ENCODE measurements at regions not wholly inside any gene's neighbourhood (a gene's known extent, or its start where the extent isn't known, plus 50 kb on each side); places are given as distances from the start of the nearest gene placed in this dataset.

DNA sequence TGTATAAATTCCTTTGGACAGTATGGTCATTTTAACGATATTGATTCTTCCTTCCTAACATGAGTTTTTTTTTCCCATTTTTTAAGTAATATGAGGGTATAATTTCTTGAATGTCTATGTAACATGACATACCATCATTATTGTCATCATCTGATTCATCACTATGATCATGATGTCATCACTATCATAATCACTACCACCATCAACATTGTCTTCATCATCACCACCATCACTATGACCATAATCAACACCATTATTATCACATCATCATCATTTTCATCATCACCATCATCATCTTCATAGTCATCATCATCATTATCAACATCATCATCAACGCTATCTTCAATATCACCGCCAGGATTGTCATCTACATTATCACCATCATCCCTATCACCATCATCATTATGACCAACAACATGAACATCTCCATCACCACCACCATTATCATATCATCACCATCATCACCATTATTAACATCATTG lies 1377.2 kb downstream of the CDY2B start:
- H3K36me3 ChIP-seq, result no peaks in the 10 kb centered on the region
- no peaks in the 10 kb centered on the region for H3K9me3 ChIP-seq
- intact Hi-C loops (cut with DNase I), result no loop called here
- no peak overlapping the region for H3K4me3 ChIP-seq
- no peaks in the 10 kb centered on the region for H3K4me1 ChIP-seq
- no peak for DNase-seq
- no peak overlapping the region for H3K27ac ChIP-seq
- ATAC-seq, result no peak
- no peak for TF ChIP-seq CTCF (IDR thresholded peaks at IDR 0.05)
- TF ChIP-seq POLR2A (IDR thresholded peaks at IDR 0.05), result no peak
- WGBS (ENCODE audit: insufficient coverage, low coverage, low lambda C conversion rate, missing lambda C conversion rate), result no CpG with 5 or more reads among the region's 3 CpGs
- no peaks in the 10 kb centered on the region for H3K27me3 ChIP-seq

GRCh38 chrY:16490706-16491105 lies 1389.3 kb downstream of the CDY2B start:
- H3K27me3 ChIP-seq, result no peaks in the 10 kb centered on the region
- H3K9me3 ChIP-seq, result no peaks in the 10 kb centered on the region
- H3K4me3 ChIP-seq, result no peak overlapping the region
- DNase-seq, result no peak
- WGBS (ENCODE audit: insufficient coverage, low coverage, low lambda C conversion rate, missing lambda C conversion rate), result no CpG with 5 or more reads among the region's 3 CpGs
- no peaks in the 10 kb centered on the region for H3K4me1 ChIP-seq
- intact Hi-C loops (cut with DNase I), result no loop called here
- no peak overlapping the region for H3K27ac ChIP-seq
- TF ChIP-seq CTCF (IDR thresholded peaks at IDR 0.05) (no peak), POLR2A (IDR thresholded peaks at IDR 0.05) (no peak)
- H3K36me3 ChIP-seq, result no peaks in the 10 kb centered on the region
- ATAC-seq, result no peak

DNA sequence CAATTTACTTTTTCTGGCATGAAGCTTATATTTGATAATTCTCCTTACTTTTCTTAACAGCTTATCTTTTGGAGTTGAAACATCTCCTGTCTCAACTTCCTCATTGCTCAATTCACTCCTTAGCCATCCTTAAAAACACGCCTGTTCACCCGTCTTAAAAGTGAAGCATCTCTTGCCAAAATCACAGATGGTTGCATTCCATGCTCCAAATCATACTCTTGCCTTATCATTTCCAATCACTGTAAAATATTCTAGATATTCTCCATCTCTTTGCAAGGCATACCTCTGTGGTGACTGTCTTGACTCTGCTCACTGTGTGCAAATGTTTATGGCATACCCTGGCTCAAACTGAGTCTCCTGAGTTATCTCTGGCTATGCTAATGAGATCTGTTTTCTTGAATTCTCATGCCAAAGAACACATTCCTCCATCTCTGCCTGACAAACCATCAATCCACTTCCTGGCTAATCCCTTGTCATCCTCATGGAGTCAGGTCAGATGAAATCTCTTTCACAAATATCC lies 1393.3 kb downstream of the CDY2B start:
- TF ChIP-seq POLR2A (IDR thresholded peaks at IDR 0.05) (no peak), CTCF (IDR thresholded peaks at IDR 0.05) (no peak)
- ATAC-seq (no peak), DNase-seq (no peak)
- WGBS (ENCODE audit: insufficient coverage, low coverage, low lambda C conversion rate, missing lambda C conversion rate), result no CpG with 5 or more reads among the region's 2 CpGs
- no peaks in the 10 kb centered on the region for H3K4me1 ChIP-seq
- no peaks in the 10 kb centered on the region for H3K27me3 ChIP-seq
- H3K9me3 ChIP-seq, result no peaks in the 10 kb centered on the region
- no peak overlapping the region for H3K4me3 ChIP-seq
- H3K36me3 ChIP-seq, result no peaks in the 10 kb centered on the region
- H3K27ac ChIP-seq, result no peak overlapping the region
- intact Hi-C loops (cut with DNase I), result no loop called here

DNA sequence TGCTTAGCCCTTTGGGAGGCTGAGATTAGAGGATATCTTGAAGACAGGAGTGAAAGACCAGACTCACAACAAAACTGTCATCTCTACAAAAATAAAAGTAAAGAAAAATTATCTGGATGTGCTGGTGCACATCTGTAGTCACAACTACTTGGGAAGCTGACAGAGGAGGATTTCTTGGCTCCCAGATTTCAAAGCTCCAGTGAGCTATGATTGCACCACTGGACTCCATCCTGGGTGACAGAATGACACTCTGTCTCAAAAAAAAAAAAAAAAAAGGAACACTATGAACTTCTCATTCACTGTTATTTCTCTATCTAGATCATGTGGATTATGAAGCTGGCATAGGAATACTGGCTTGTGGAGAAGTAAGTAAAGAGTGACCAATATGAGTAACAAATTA lies 1400.0 kb downstream of the CDY2B start:
- intact Hi-C loops (cut with DNase I), result no loop called here
- no peaks in the 10 kb centered on the region for H3K27me3 ChIP-seq
- no peak overlapping the region for H3K4me3 ChIP-seq
- DNase-seq, result no peak
- no peak for ATAC-seq
- no peak overlapping the region for H3K27ac ChIP-seq
- TF ChIP-seq POLR2A (IDR thresholded peaks at IDR 0.05) (no peak), CTCF (IDR thresholded peaks at IDR 0.05) (no peak)
- no peaks in the 10 kb centered on the region for H3K4me1 ChIP-seq
- H3K36me3 ChIP-seq, result no peaks in the 10 kb centered on the region
- H3K9me3 ChIP-seq, result no peaks in the 10 kb centered on the region

DNA sequence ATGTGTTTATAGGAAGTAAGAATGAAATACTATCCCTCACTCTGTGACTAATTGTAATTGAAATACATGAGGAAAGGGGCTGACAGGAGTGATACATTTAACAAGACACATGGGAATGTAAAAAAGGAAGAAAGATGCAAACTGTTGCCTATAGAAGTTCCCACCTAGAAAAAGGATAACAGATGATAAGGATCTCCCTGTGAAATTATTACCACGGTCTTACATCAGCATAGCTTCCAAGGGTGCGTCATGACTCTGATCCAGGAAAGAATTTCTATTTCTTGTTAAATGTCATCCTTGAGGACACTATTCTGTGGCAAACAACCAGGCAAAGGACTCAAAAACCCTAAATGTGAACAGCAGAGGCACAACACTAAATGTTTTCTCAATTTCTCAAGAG lies 1406.0 kb downstream of the CDY2B start:
- DNase-seq (no peak), ATAC-seq (no peak)
- TF ChIP-seq CTCF (IDR thresholded peaks at IDR 0.05) (no peak), POLR2A (IDR thresholded peaks at IDR 0.05) (no peak)
- Histone ChIP-seq H3K9me3 (no peaks in the 10 kb centered on the region), H3K4me1 (no peaks in the 10 kb centered on the region), H3K4me3 (no peak overlapping the region), H3K27ac (no peak overlapping the region), H3K27me3 (no peaks in the 10 kb centered on the region), H3K36me3 (no peaks in the 10 kb centered on the region)
- WGBS (ENCODE audit: insufficient coverage, low coverage, low lambda C conversion rate, missing lambda C conversion rate), result no CpG with 5 or more reads among the region's 2 CpGs
- intact Hi-C loops (cut with DNase I), result no loop called here

All from right lobe of liver (tissue), 6 donors.